Neural crest cell (in vitro differentiated cells): ENCODE measurements at regions not wholly inside any gene's neighbourhood (a gene's known extent, or its start where the extent isn't known, plus 50 kb on each side); places are given as distances from the start of the nearest gene placed in this dataset.
"Not testable (repeated sequence)": the region's sequence is repeated elsewhere in the genome, so short reads cannot be mapped to it uniquely, and the experiment has no call there.

ENCODE experiments used
- DNase-seq: peaks from one replicate; pipeline ENCODE4 v3.0.0; 2021; ENCODE audit warnings: low read depth, mixed read lengths, low spot score
- H3K27ac Mint-ChIP-seq: one replicate; pipeline ENCODE4 v1.8.0; 2021; ENCODE audit warnings: mild to moderate bottlenecking, mixed read lengths; ENCODE audit not compliant: unreplicated experiment
- H3K27me3 Mint-ChIP-seq: 2 replicates; pipeline ENCODE4 v1.8.0; 2021; ENCODE audit warnings: low read depth, mild to moderate bottlenecking, mixed read lengths
- H3K36me3 Mint-ChIP-seq: 2 replicates; pipeline ENCODE4 v1.8.0; 2021; ENCODE audit warnings: low read depth, mild to moderate bottlenecking, mixed read lengths
- H3K4me1 Mint-ChIP-seq: 2 replicates; pipeline ENCODE4 v1.8.0; 2021; ENCODE audit warnings: mixed read lengths
- H3K4me3 Mint-ChIP-seq: one replicate; pipeline ENCODE4 v1.8.0; 2021; ENCODE audit warnings: mild to moderate bottlenecking, mixed read lengths
- H3K9me3 Mint-ChIP-seq: 2 replicates; pipeline ENCODE4 v1.8.0; 2021; ENCODE audit warnings: mixed read lengths
- TF ChIP-seq, protein P1 (sequence below): fragments of 200-600 bp; sonication (generic); conservative IDR thresholded peaks from 2 replicates; pipeline ENCODE4 v1.5.0; 2021; ENCODE audit warnings: antibody characterized with exemption, mild to moderate bottlenecking

DNA sequence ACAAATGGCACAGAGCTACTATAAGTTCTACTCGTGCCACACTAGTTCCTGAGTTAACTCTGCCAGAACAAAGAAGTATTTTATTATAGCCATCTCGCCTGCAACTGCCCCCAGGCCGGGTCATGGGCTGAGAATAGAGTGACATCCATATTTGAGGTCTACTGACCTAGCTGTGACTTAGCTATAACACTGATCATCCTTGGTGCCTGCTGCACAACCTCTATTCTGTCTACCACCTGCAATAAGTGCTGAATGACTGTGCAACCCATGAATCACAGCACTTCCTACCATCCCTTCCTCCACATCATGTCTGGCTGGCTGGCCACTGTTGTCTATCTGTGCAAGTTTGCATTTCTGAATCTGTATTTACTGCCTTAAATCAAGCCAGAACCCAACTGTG is 506.5 kb upstream of the TBL1XR1 start:
- peak overlapping the region; percentile 46 for H3K27ac Mint-ChIP-seq
- peaks cover 28% of the 10 kb centered on the region for H3K4me1 Mint-ChIP-seq

DNA sequence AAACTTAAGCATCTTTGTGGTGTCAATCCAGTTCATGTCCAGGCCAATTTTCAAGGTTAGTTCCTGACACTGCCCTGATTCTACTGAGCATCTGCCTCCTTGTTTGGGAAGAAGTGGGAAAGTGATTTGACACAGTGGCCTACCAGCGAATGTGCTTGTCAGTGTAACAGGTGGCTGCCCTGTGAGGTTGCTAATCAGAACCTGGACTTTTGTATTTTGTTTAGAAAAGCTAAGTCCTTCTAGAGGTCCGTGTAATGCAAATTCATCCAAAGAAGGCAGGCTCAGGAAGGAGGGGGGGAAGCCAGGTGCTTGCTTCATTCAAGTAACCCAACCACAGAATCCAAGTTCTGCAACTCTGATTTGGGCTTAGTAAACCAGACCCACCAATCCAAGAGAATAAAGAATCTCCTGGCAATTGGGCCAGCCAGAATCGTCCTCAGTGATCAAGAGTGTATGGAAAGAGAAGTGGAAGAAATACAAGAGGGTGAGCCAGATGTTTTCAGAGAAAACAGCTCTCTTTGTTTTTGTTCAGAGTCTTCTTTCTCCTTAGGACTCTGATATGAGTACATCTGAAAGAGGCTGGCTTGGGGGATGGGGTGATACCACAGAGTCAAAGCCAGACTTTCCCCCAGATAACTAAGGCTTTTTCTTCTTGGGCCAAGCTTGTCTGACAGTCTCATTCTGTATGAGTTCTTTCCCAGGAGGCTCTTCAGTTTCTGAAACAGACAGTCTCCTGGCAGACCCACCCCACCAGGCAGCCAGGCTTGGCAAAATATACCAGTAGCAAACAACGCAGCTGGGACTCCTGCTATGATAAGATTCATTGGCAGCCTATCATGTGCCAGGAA is 508.9 kb upstream of the TBL1XR1 start:
- Mint-ChIP-seq H3K4me1 (peaks cover 28% of the 10 kb centered on the region), H3K9me3 (peaks cover 2% of the 10 kb centered on the region), H3K27ac (no peak overlapping the region), H3K4me3 (no peak overlapping the region), H3K27me3 (no peaks in the 10 kb centered on the region), H3K36me3 (no peaks in the 10 kb centered on the region)
- no peak for DNase-seq
- TF ChIP-seq, protein P1, sequence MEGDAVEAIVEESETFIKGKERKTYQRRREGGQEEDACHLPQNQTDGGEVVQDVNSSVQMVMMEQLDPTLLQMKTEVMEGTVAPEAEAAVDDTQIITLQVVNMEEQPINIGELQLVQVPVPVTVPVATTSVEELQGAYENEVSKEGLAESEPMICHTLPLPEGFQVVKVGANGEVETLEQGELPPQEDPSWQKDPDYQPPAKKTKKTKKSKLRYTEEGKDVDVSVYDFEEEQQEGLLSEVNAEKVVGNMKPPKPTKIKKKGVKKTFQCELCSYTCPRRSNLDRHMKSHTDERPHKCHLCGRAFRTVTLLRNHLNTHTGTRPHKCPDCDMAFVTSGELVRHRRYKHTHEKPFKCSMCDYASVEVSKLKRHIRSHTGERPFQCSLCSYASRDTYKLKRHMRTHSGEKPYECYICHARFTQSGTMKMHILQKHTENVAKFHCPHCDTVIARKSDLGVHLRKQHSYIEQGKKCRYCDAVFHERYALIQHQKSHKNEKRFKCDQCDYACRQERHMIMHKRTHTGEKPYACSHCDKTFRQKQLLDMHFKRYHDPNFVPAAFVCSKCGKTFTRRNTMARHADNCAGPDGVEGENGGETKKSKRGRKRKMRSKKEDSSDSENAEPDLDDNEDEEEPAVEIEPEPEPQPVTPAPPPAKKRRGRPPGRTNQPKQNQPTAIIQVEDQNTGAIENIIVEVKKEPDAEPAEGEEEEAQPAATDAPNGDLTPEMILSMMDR: no peak

More for the DNA sequence above, 506.5 kb upstream of the TBL1XR1 start:
- DNase-seq: no peak
- H3K36me3 Mint-ChIP-seq: no peaks in the 10 kb centered on the region
- H3K9me3 Mint-ChIP-seq: peaks cover 2% of the 10 kb centered on the region
- H3K27me3 Mint-ChIP-seq: no peaks in the 10 kb centered on the region
- TF ChIP-seq, protein P1: no peak
- H3K4me3 Mint-ChIP-seq: no peak overlapping the region

DNA sequence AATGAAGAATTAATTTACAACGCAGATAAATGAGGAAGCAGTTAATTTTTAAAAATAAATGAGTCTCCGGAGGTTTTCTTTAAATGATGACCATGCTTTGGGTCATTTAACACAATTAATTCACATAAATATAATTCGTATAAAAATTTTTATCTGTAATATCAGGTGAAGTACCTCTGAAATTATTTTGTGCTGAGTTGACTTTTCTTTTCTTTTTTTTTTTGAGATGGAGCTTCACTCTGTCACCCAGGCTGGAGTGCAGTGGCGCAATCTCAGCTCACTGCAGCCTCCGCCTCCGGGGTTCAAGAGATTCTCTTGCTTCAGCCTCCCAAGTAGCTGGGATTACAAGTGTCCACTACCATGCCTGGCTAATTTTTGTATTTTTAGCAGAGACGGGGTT is 512.2 kb upstream of the TBL1XR1 start:
- DNase-seq, H3K36me3 Mint-ChIP-seq, H3K27me3 Mint-ChIP-seq, H3K27ac Mint-ChIP-seq, H3K4me3 Mint-ChIP-seq, H3K9me3 Mint-ChIP-seq: not testable (repeated sequence)
- H3K4me1 Mint-ChIP-seq: peaks cover 17% of the 10 kb centered on the region

DNA sequence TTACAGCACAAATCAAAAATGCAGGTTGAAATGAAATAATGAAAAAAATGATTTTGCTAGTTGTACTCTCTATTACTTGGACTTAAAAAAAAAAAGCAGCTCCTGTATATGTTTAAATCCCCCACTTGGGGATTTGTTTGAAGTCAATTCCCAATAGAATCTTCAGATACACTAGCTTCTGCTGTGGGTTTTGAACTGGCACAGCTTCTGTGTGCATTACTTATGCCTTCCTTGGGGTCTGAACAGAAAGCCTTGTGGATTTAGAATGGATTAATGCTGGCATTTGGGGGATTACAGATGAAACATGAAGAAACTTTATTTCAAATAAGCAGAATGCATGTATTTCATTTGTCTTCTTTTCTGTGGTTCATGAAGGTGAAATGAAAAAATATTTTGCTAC is 513.2 kb upstream of the TBL1XR1 start:
- Mint-ChIP-seq H3K4me1 (peaks cover 13% of the 10 kb centered on the region), H3K4me3 (no peak overlapping the region), H3K27ac (no peak overlapping the region), H3K9me3 (peaks cover 2% of the 10 kb centered on the region), H3K36me3 (no peaks in the 10 kb centered on the region), H3K27me3 (no peaks in the 10 kb centered on the region)
- TF ChIP-seq, protein P1: no peak
- DNase-seq: no peak

DNA sequence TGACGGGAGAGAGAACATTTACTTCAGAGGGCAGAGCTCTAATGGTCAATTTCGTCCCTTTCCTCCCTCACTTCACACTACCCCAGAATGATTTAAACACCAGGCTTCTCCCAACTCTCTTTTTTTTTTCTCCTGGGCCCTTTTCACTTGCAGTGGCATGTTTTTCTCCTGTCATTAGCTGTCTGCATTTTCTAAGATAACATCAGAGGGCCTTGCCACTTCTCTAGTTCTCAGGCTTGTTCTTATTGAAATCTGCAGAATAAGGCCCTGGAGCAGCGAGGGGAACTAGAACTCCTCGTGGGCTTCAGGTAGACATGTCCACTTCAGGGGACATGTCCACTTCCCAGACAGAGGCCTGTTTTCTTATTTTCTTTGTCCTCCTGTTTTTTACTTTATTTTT is 514.4 kb upstream of the TBL1XR1 start:
- DNase-seq: no peak
- H3K4me1 Mint-ChIP-seq: peaks cover 6% of the 10 kb centered on the region
- no peaks in the 10 kb centered on the region for H3K27me3 Mint-ChIP-seq
- H3K9me3 Mint-ChIP-seq: peaks cover 2% of the 10 kb centered on the region
- H3K27ac Mint-ChIP-seq: no peak overlapping the region
- no peak overlapping the region for H3K4me3 Mint-ChIP-seq
- TF ChIP-seq, protein P1: no peak
- no peaks in the 10 kb centered on the region for H3K36me3 Mint-ChIP-seq
